ENCODE measurements at regions not wholly inside any gene's neighbourhood (a gene's known extent, or its start where the extent isn't known, plus 50 kb on each side); places are given as distances from the start of the nearest gene placed in this dataset.

GRCh38 chr13:59348617-59349016 is 815.1 kb downstream of the DIAPH3 start:
- no peak overlapping the region for H3K4me3 ChIP-seq (ENCODE audit: low read length)
- no peak for DNase-seq (ENCODE audit: low read depth)
- TF ChIP-seq CTCF (conservative IDR thresholded peaks at IDR 0.05; ENCODE audit: low read depth, low read length): no peak

- no peak for TF ChIP-seq CTCF (conservative IDR thresholded peaks at IDR 0.05; ENCODE audit: low read depth, low read length)
- DNase-seq (ENCODE audit: low read depth): no peak
- H3K4me3 ChIP-seq (ENCODE audit: low read length): no peak overlapping the region
These were observed 811.1 kb downstream of the DIAPH3 start for GRCh38 chr13:59352600-59352999.

- H3K4me3 ChIP-seq (ENCODE audit: low read length): no peak overlapping the region
- DNase-seq (ENCODE audit: low read depth): no peak
- TF ChIP-seq CTCF (conservative IDR thresholded peaks at IDR 0.05; ENCODE audit: low read depth, low read length): no peak
These were observed 808.9 kb downstream of the DIAPH3 start for GRCh38 chr13:59354665-59355369.

GRCh38 chr13:59356607-59357006 is 807.1 kb downstream of the DIAPH3 start:
- no peak for TF ChIP-seq CTCF (conservative IDR thresholded peaks at IDR 0.05; ENCODE audit: low read depth, low read length)
- no peak overlapping the region for H3K4me3 ChIP-seq (ENCODE audit: low read length)
- DNase-seq (ENCODE audit: low read depth): no peak

GRCh38 chr13:59358014-59358413 is 805.7 kb downstream of the DIAPH3 start:
- no peak overlapping the region for H3K4me3 ChIP-seq (ENCODE audit: low read length)
- TF ChIP-seq CTCF (conservative IDR thresholded peaks at IDR 0.05; ENCODE audit: low read depth, low read length): no peak
- no peak for DNase-seq (ENCODE audit: low read depth)

- DNase-seq (ENCODE audit: low read depth): no peak
- H3K4me3 ChIP-seq (ENCODE audit: low read length): no peak overlapping the region
- no peak for TF ChIP-seq CTCF (conservative IDR thresholded peaks at IDR 0.05; ENCODE audit: low read depth, low read length)
These were observed 803.6 kb downstream of the DIAPH3 start for GRCh38 chr13:59360108-59360507.

GRCh38 chr13:59360916-59361315 is 802.8 kb downstream of the DIAPH3 start:
- TF ChIP-seq CTCF (conservative IDR thresholded peaks at IDR 0.05; ENCODE audit: low read depth, low read length): no peak
- no peak for DNase-seq (ENCODE audit: low read depth)
- no peak overlapping the region for H3K4me3 ChIP-seq (ENCODE audit: low read length)
